Ascending aorta (tissue), 2 donors: ENCODE measurements at regions not wholly inside any gene's neighbourhood (a gene's known extent, or its start where the extent isn't known, plus 50 kb on each side); places are given as distances from the start of the nearest gene placed in this dataset.
"Not testable (repeated sequence)": the region's sequence is repeated elsewhere in the genome, so short reads cannot be mapped to it uniquely, and the experiment has no call there.

Experiments used
- DNase-seq, 2 donors: peaks; one replicate each; pipeline ENCODE4 v3.0.0-alpha.2; 2019; ENCODE audit warnings: low spot score in 2 of 2
- H3K27ac ChIP-seq, 2 donors: fragments of 200-600 bp; sonication (generic); one replicate each; pipeline ENCODE4 v1.5.1; 2016 to 2017; ENCODE audit warnings: mild to moderate bottlenecking in 1 of 2
- H3K27me3 ChIP-seq: fragments of 200-600 bp; sonication (generic); one replicate; pipeline ENCODE4 v1.5.1; 2017
- H3K36me3 ChIP-seq, 2 donors: fragments of 200-600 bp; sonication (generic); one replicate each; pipeline ENCODE4 v1.5.1; 2016
- H3K4me1 ChIP-seq, 2 donors: fragments of 200-600 bp; sonication (generic); one replicate each; pipeline ENCODE4 v1.5.1; 2016 to 2017; ENCODE audit warnings: mild to moderate bottlenecking in 1 of 2
- H3K4me3 ChIP-seq, 2 donors: fragments of 200-600 bp; sonication (generic); one replicate each; pipeline ENCODE4 v1.5.1; 2016 to 2017; ENCODE audit warnings: mild to moderate bottlenecking in 1 of 2
- H3K9me3 ChIP-seq, 2 donors: fragments of 200-600 bp; sonication (generic); one replicate each; pipeline ENCODE4 v1.5.1; 2016
- CTCF ChIP-seq, 3 experiments: fragments of 200-600 bp in 2 of 3; fragments of 450-650 bp in 1 of 3; sonication (generic) in 2 of 3; IDR thresholded peaks; one replicate each; pipeline ENCODE4 v1.5.1; 2016 to 2019; ENCODE audit warnings: antibody characterized with exemption in 3 of 3, mild to moderate bottlenecking in 1 of 3, moderate library complexity in 1 of 3
- intact Hi-C: fragments of 100-400 bp; cut with DNase I; formaldehyde crosslinking; loops from one replicate; pipeline ENCODE4 v1.15.1; 2023

DNA sequence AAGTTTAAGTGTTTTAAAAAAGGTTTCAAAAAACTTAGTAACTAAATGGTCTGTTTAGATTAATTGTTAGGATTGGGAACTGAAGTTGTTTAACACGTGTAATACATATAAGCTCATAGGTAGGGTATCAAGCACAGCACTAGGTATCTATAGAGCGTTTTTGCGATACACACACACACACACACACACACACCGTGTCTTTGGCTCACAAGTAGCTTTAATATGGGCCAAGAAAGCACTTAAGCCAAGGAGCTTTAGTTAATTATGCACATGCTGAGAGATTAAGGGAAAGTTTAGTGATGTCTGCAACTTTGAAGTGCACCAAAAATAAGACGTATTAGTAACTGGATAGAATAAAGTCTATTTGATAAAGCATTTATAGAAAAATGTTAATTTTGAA lies 93.8 kb upstream of the CNTNAP2 start:
- H3K27me3 ChIP-seq: no peaks in the 10 kb centered on the region
- no peak overlapping the region for H3K4me3 ChIP-seq
- no peaks in the 10 kb centered on the region for H3K9me3 ChIP-seq
- H3K27ac ChIP-seq: no peak overlapping the region
- TF ChIP-seq CTCF (IDR thresholded peaks at IDR 0.05): no peak
- DNase-seq: no peak
- intact Hi-C loops: no loop called here
- no peaks in the 10 kb centered on the region for H3K4me1 ChIP-seq
- no peaks in the 10 kb centered on the region for H3K36me3 ChIP-seq

DNA sequence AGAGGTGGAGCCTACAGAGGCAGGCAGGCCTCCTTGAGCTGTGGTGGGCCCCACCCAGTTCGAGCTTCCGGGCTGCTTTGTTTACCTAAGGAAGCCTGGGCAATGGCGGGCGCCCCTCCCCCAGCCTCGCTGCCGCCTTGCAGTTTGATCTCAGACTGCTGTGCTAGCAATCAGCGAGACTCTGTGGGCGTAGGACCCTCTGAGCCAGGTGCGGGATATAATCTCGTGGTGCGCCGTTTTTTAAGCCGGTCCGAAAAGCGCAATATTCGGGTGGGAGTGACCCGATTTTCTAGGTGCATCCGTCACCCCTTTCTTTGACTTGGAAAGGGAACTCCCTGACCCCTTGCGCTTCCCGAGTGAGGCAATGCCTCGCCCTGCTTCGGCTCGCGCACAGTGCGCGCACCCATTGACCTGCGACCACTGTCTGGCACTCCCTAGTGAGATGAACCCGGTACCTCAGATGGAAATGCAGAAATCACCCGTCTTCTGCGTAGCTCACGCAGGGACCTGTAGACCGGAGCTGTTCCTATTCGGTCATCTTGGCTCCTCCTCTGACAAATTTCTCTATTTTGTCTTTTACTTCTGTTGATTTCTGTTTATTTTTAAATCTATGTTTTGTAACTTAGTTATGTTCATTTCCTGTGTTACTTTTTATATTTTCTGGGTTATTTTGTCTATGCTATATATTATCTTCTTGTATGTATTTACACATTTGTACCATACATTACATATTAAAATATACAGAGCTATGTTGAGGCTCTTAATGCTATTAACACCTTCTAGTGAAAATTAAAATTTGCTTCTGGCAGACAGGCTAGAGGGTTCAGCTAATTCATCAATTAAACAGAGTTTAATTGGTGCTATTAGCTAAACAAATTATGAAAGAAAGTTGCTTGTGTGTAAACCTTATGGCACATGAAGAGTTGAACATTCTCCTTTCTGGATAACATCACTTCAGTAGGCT lies 97.3 kb upstream of the CNTNAP2 start:
- H3K27me3 ChIP-seq, H3K36me3 ChIP-seq, intact Hi-C loops, H3K4me3 ChIP-seq, H3K9me3 ChIP-seq, H3K27ac ChIP-seq, DNase-seq, H3K4me1 ChIP-seq: not testable (repeated sequence)

DNA sequence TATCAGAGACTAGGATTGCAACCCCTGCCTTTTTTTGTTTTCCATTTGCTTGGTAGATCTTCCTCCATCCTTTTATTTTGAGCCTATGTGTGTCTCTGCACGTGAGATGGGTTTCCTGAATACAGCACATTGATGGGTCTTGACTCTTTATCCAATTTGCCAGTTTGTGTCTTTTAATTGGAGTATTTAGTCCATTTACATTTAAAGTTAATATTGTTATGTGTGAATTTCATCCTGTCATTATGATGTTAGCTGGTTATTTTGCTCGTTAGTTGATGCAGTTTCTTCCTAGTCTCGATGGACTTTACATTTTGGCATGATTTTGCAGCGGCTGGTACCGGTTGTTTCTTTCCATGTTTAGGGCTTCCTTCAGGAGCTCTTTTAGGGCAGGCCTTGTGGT lies 99.2 kb upstream of the CNTNAP2 start:
- not testable (repeated sequence) for DNase-seq, H3K27ac ChIP-seq

GRCh38 chr7:146014154-146014553 lies 102.4 kb upstream of the CNTNAP2 start:
- H3K36me3 ChIP-seq, H3K4me3 ChIP-seq, DNase-seq, H3K4me1 ChIP-seq, H3K27me3 ChIP-seq, H3K9me3 ChIP-seq, H3K27ac ChIP-seq, intact Hi-C loops: not testable (repeated sequence)

More for the DNA sequence above, 99.2 kb upstream of the CNTNAP2 start:
- H3K4me3 ChIP-seq, H3K36me3 ChIP-seq, H3K9me3 ChIP-seq, H3K4me1 ChIP-seq, H3K27me3 ChIP-seq, intact Hi-C loops: not testable (repeated sequence)

GRCh38 chr7:146008293-146008692 lies 108.3 kb upstream of the CNTNAP2 start:
- H3K9me3 ChIP-seq: no peaks in the 10 kb centered on the region
- intact Hi-C loops: no loop called here
- DNase-seq: no peak
- no peaks in the 10 kb centered on the region for H3K4me1 ChIP-seq
- H3K36me3 ChIP-seq: no peaks in the 10 kb centered on the region
- TF ChIP-seq CTCF (IDR thresholded peaks at IDR 0.05): no peak
- no peak overlapping the region for H3K27ac ChIP-seq
- H3K4me3 ChIP-seq: no peak overlapping the region
- H3K27me3 ChIP-seq: no peaks in the 10 kb centered on the region

- DNase-seq: no peak
- Histone ChIP-seq H3K27me3 (no peaks in the 10 kb centered on the region), H3K27ac (no peak overlapping the region), H3K36me3 (no peaks in the 10 kb centered on the region), H3K4me3 (no peak overlapping the region), H3K9me3 (no peaks in the 10 kb centered on the region), H3K4me1 (no peaks in the 10 kb centered on the region)
- TF ChIP-seq CTCF (IDR thresholded peaks at IDR 0.05): no peak
- intact Hi-C loops: no loop called here
These were observed 111.8 kb upstream of the CNTNAP2 start for GRCh38 chr7:146004805-146005204.

DNA sequence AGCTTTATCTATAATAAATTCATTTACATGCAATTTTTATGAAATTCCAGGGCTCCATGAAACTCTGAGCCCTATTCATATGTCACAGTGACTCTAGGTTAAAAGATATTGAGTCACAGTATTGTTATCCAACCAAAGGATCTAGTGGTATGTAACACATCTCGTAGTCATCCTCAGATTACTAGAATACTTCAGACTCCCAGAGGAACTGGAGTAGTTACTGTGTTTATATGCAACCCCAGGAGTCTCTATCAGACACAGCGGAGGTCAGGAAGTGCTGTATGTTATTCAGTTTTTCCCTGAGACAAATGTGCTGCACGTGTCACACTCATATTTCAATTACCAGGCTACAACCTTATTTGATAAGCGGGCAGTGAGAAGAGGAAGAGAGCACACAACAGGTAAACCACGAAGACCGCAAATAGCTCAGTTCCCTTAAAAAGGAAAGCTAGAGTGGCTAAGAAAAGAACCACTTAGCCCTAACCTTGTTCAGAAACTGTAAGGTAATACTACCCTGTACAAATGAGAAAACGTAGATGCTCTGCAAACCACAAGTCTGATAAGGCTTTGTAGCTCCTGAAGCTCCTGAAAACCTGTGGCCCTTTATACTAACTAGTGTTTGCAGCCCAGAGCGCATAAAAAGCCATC lies 114.0 kb upstream of the CNTNAP2 start:
- no peak for DNase-seq
- Histone ChIP-seq H3K36me3 (no peaks in the 10 kb centered on the region), H3K4me3 (no peak overlapping the region), H3K4me1 (no peaks in the 10 kb centered on the region), H3K27me3 (no peaks in the 10 kb centered on the region), H3K9me3 (no peaks in the 10 kb centered on the region), H3K27ac (no peak overlapping the region)
- no peak for TF ChIP-seq CTCF (IDR thresholded peaks at IDR 0.05)
- intact Hi-C loops: no loop called here
